AG09319 (cell line): ENCODE measurements at regions not wholly inside any gene's neighbourhood (a gene's known extent, or its start where the extent isn't known, plus 50 kb on each side); places are given as distances from the start of the nearest gene placed in this dataset.

Experiments
- DNase-seq: peaks from one replicate; pipeline ENCODE4 v3.0.0-alpha.2; 2010; ENCODE audit warnings: low read depth; ENCODE audit errors: extremely low read depth
- TF ChIP-seq, protein P1 (sequence below): IDR thresholded peaks from 2 replicates; pipeline ENCODE4 v1.5.1; 2011; ENCODE audit warnings: low read depth, mild to moderate bottlenecking, inconsistent platforms, low read length, moderate library complexity

- TF ChIP-seq, protein P1, sequence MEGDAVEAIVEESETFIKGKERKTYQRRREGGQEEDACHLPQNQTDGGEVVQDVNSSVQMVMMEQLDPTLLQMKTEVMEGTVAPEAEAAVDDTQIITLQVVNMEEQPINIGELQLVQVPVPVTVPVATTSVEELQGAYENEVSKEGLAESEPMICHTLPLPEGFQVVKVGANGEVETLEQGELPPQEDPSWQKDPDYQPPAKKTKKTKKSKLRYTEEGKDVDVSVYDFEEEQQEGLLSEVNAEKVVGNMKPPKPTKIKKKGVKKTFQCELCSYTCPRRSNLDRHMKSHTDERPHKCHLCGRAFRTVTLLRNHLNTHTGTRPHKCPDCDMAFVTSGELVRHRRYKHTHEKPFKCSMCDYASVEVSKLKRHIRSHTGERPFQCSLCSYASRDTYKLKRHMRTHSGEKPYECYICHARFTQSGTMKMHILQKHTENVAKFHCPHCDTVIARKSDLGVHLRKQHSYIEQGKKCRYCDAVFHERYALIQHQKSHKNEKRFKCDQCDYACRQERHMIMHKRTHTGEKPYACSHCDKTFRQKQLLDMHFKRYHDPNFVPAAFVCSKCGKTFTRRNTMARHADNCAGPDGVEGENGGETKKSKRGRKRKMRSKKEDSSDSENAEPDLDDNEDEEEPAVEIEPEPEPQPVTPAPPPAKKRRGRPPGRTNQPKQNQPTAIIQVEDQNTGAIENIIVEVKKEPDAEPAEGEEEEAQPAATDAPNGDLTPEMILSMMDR: no peak
- DNase-seq: no peak
These were observed 513.4 kb downstream of the ANKRD7 start for GRCh38 chr7:118737935-118738334.

- TF ChIP-seq, protein P1: no peak
- no peak for DNase-seq
These were observed 521.4 kb downstream of the ANKRD7 start for GRCh38 chr7:118745927-118746326.

GRCh38 chr7:118747473-118747872 lies 523.0 kb downstream of the ANKRD7 start:
- no peak for DNase-seq
- TF ChIP-seq, protein P1: no peak

DNA sequence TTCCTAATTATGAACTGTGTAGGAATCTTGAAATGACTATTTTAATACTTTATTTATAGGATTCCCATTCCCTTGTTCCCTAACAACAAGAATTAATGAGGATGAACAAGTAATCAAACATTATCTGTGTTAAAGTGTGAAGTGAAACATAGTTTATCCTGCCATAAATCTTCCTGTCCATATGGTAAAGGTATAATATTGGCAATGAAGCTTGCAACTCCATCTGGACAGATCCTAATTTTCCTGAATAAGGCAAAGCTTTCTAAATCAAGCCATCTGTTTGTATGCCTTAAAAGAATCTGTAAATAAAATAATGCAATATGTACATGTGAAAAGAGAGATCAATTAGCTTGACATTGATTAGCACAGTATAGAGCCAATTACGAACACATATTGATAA lies 529.0 kb downstream of the ANKRD7 start:
- DNase-seq: no peak
- TF ChIP-seq, protein P1: no peak

DNA sequence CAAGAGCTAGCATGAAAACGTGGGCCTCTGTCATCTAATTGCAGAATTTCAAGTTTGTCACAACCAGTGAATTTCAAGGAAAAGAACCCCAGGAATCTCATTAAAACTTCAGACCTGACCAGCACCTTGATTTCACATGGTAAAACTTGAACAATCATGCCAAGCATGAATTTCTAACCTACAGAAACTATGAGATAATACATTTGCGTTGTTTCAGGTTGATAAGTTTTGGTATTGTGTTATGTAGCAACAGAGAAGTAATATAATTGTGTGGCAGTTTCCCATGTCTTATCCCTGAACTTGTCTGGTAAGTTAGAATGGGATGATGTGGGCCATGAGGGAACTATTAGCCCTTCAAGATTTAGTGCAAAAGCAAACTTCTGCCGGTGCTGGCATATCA lies 530.1 kb downstream of the ANKRD7 start:
- TF ChIP-seq, protein P1: no peak
- DNase-seq: no peak

DNA sequence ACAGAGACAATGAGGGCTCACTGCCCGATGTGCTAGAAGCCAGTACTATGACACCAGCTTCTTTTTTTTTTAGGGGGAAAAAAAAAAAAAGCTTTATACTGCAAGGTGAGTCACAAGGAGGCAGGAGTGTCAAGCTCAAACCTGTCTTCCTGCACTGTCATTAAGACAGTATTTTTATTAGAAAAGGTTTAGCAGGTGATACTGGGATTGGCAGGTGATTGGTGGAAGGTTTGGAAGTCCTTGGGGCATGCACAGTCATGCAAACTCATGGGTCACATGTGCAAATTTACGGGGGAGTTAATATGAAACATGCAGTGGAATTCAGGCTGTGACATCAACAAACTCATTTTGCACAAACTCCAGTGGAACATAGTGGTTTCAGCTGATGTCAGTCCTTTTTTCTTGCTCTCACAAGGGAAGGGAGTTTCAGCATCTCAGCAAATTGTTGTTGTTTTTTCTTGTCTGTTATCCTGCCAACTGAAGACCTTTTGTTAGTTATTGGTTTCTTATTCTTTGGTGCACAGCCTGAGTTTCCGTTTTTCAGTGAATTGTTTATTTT lies 530.6 kb downstream of the ANKRD7 start:
- no peak for DNase-seq
- TF ChIP-seq, protein P1: no peak

DNA sequence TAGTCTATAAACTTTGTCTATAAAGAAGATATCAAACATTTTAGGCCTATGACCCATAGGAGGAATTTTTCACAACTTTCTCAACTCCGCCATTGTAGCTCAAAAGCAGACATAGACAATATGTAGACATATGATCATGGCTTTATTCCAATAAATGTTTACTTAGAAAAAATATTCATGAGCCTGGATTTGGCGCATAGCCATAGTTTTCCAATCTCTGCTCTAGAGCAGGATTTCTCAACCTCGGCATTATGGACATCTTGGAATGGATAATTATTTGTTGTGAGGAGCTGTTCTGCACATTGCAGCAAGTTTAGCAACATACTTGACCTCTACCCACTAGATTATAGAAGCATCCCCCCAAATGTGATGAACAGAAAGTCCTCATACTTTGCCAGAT lies 532.6 kb downstream of the ANKRD7 start:
- TF ChIP-seq, protein P1: no peak
- DNase-seq: no peak
